HG03159 (cell line): ENCODE measurements at regions not wholly inside any gene's neighbourhood (a gene's known extent, or its start where the extent isn't known, plus 50 kb on each side); places are given as distances from the start of the nearest gene placed in this dataset.

ENCODE experiments used
- ATAC-seq: cut with Tn5 transposase; IDR thresholded peaks from one replicate; pipeline ENCODE4 v1.9.1; 2021; ENCODE audit warnings: mild to moderate bottlenecking, moderate library complexity; ENCODE audit not compliant: unreplicated experiment

DNA sequence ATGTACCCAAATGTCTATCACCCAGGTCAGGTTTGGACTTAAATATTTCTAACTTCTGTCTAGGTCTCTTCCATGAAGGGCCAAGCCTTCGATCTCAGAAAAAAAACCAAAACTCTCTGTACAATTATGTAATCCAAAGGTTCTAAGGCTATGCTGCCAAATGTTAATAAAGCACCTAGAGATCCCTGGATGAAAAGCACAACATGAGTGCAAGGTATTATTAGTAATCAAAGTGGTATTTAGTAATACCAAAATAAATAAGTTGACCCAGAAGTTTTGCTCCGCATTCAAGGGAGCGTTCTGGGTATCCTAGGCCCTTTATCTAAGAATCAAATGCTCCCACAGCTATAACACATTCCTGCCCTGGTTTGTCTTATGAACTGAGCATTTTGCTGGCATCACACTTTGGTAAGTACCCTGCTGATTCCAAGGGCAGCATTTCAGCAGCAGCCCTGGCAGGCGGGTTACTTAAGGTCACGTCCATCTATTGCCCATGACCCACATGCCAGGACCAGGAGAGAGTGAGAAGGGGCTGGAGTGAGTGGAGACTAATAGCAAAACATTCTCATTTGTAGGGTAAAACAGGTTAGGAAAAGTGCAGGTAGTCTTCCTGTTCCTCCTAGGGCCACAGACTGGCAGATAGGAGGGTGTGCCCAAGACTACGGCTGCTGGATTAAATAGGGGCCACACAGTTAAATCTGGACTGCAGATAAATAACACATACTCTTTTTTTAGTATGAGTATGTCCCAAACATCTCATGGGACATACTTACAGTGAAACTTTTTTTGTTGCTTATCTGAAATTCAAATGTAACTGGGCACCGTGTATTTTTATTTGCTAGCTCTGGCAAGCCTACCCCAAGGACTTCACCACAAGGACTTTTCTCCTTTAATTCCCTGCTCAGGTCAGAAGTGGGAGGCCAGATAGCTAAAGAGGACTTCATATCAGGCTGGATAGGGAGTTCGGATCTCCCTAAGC, 76.0 kb upstream of the SNRK start:
- no peak for ATAC-seq

DNA sequence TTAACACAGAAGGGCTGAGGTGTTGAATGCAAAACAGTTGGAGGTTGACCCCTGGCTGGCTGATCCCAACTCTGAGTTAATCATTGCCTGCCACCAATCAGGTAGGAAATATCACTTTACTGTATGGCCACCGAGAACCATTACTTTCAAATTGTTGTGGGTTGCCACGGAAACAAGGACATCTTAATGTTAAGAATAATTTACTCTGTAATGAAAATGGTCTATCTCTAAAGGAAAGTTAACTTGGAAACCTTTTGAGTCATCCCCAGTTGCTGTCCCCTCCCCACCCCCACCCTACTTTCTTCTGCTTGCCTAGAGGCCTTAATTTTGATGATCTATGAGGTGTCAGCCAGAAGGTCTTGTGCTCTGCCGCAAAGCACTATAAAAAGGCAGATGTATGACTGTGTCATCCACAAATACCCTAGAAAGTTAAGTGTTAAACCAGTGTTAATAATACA, 78.7 kb upstream of the SNRK start:
- no peak for ATAC-seq

DNA sequence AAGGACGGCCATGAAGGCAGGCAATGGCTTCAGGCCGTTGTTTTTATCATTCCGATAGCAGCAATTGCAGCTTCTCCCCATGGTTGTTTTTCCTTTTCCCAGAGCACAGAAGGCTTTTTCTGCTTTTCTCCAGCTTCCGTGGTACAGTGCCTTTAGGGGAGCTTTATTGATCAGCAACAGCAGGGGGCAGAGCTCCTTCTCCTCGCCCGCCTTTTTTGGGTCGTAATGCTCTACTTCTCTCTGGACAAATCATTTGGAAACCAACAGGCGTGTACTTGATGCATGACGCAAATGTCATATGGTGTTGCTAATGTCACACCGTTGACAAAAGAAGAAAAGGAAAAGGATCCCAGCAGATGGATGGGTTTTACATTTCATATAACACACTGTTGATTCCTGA, 79.7 kb upstream of the SNRK start:
- no peak for ATAC-seq

DNA sequence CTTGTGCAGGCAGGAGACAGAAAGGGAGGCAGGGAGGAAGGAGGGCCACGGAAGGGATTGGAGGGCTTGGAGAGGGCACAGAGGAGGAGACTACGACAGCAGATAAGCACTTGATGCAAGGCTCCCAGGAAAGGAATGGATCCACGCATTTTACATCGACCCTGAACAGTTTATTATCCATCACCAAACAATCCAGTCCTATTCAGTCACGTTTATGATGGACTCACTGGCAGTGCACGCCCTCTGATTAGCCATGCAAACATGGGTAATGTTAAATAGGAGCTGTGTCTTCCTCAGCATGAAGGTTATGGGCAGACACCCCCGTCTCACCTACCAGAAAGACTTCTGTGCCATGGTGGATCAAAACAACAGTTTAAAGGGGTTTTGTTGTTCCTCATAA, 80.2 kb upstream of the SNRK start:
- no peak for ATAC-seq

DNA sequence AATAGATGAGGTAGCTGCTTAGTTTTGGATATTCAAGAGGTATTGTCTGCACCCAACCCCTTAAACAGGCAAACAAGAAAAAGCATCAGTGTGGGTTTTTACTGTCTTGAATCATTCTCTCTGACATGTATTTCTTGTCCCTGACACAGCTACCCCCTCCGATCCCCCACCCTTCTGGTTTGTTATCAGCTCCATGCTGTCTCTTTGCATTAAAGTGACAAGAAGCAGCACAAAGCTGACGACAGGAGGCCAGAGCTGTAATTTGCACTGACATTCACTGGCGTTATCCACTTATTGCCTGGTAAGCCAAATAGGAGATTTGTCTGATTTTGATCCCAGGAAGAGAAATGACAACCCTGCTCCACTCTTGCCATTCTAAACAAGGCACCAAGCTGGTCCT, 83.3 kb upstream of the SNRK start:
- ATAC-seq = no peak

DNA sequence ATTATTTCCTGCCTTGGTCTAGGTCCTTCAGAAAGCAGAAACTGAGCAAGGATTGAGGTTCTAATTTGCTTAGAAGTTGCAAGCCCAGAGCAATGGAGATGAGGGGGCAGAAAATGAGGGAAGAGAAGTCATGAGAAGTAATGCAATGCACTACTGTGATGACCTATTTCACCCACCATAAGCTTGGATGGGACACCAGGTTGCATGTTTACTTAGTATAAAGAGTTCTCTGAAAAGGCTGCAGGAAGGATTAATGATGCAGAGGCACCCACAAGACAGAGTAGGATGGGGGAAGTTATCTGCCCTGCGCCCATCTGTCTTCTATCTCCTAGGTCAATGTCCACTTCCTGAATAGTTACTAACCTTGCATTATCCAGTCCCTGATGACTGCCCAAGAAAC, 84.8 kb upstream of the SNRK start:
- no peak for ATAC-seq

DNA sequence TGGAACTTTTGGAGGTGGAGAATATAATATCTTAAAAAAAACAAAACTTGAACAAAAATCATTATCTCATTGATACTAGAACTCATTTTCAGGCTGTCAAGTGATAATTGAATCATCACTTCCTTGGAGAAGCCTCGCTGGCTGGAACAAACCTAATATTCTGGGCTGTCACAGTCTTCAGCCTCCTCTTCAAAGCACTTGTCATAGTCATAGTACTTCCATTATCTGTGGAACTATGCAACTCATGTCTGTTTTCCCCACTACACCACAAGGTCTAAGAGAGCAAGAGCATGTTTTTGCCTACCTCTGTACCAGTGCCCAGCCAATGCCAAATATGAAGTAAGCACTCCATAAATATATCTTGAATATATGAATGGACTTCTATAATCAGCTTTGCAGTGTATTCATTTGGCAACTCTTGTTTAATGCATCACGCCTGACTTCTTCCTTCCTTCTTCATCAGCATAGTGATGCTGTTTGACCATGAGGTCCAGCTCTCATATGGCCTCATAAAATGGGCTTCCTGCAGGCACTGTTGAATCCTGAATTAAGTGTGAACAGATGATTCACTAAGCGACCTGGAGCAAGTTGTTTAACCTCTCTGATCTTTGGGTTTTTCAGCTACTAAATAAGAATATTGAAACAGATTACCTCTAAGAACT, 86.6 kb upstream of the SNRK start:
- no peak for ATAC-seq

DNA sequence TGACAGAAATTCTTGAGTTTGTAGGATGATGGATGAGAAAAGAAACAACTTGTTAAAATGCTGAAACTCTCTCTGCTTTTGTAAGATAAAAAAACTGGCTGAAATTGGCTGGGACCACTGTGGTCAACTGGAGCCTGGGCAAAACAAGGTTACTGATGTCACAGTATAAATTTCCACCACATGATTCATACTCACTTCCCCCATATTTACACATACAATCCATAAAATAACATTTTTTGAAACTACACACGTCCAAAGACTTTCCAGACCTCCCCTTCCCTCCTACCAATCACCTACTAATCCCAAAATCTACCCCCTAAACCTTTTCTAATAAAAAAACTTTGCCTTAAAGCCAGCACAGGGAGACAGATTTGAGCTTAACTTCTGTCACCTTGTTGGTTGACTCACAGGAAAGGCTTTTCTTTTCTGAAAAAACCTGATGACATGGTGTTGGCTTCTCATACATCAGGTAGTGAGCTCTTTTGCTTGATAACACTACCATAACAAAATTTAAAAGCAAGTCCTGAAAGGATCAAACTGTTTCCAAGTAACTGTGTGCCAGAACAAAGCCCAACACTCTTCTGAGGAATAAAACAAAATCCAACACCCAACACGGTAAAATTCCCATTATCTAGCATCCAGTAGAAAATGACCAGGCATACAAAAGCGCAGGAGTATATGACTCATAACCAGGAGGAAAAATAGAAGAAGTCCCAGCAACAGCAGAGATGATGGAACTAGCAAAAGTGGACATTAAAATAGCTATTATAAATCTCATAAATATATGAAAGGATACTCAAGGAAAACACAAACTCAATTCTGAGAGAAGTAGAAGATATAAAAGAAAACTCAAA, 87.3 kb upstream of the SNRK start:
- ATAC-seq = no peak

DNA sequence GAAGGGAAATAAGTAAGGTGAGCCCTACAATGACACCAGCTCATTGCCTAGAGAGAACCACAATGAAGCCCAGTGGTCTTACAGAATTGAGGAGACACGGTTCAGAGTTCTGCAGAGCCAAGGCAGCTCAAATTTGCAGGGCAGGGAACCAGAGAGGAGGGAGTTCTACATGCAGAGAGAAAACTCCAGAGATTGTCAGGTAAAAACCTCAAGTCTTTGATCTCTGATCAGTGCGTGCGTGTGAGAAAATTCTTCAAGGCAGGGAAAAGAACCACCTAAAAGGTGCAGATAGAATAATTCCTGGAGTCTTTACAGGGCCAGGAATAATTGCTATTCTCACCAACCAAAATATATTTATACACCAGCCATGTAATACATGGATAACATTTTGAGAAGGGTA, 88.0 kb upstream of the SNRK start:
- ATAC-seq = no peak

DNA sequence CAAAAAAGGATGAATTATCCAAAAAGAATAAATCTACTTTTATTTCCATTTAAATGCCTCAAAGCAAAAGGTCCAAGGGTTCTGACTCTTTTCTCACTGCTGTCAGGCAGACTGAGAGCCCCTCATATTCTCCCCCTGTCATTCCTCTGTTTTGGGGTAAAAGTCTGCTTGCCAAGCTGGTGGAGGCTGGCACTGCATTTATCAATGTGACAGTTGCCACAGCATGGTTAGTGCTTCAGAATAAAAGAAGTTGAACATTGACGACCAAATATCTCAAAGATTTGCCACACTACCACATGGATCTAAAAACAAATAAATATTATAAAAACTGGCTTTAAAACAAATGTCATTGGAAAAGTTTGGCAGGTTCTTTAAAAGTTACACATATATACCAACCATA, 89.2 kb upstream of the SNRK start:
- ATAC-seq = no peak

DNA sequence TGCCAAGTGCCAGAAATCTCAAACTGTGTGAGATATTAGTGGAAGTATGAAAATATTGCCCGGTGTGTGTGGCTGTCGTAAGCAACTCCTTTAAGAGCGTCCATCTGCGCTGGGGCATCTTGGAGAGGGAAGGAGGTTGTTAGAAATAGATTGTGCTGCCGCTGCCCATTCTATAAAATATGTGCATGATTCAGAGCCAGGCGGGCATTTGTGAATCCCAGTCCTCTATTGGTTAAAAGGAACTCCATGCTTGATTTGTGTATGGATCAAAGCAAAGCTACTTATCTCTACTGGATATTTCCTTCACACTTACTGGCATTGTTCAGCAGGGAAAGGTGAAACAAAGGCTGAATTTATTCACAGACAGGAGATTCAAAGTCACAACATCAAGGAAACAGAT, 89.6 kb upstream of the SNRK start:
- no peak for ATAC-seq

DNA sequence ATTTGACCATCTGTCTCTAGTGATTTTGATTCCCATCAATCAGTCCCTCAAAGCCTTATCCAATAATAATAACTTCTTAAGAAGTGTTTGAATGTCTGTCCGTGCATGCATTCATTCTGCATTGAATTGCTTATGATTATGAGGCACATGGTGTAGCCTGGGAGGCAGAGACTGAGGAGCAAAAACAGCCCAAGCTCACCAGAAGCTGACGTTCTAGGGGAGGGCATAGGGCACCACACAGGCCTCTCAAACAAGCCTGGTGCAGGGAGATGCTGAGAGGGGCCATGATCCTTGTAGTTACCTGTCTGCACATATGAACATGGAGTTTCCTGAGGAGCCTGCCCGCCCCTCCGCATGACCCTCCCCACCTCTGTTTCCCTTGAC, 89.2 kb upstream of the POMGNT2 start:
- ATAC-seq = no peak

DNA sequence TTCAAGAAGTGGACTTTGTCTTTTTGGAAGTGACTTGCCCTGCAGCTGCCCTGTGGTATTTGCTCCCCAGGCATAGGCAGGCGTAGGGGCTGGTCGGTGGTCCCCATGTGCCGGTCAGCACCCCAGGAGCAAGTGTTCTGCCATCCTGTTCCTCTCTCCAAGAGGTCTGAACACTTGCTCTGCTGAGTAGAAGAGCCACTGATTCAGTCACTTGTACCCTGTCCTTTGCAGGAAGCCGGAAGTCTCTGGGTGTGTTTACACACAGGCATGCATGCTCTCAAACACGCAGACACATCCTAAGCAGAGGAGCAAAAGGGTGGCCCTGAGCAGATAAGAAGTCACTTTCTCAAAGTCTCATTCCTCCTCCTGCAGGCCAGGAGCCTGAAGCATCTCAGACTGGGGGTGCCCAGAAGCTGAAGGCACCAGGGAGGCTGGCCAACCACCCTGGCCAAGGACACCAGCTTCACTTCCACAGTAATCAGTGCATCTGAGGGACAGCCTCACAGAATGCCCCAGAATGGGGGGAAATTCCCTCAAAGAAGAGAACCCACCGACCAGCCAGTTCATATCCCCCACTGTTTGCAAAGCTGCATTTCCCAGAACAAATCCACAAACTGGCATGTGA, 88.7 kb upstream of the POMGNT2 start:
- ATAC-seq = no peak

DNA sequence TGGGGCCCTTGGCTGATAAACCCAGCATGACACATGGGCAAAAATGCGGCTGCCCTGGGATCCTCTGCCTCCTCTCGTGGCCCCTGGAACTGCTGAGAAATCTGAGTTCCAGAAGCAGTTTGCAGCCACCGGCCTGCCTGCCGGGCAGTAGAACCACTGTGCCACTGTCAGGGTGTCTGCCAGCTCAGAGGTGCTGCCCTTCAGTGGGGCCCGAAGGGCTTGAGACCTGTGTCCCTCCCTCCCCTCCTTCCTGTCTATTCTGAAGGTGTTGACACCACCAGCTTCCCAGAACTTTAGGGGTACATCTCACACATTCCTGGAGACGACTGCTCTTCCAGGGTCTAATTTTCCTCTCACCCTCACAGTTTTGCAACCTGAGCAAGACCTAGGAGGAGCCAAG, 88.2 kb upstream of the POMGNT2 start:
- ATAC-seq = no peak

DNA sequence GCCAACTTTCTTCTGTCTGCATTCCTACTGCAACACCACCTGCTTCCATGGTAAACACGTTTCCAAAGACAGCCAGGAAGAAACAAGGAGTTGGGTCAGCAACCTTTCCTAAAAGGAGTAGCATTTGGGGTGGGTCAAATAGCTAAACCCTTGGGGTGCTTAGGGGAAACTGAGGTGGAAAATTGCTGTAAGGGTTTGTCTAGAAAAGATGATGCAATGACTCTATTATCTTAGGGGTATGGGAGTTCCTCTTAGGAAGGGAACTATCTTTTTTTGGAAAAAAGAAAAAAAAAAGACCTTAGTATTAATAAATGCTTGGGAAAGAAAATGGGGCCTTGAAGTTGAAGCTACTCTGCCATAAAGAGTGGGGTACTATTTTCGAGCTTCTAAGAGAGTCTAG, 86.1 kb upstream of the POMGNT2 start:
- ATAC-seq = no peak

DNA sequence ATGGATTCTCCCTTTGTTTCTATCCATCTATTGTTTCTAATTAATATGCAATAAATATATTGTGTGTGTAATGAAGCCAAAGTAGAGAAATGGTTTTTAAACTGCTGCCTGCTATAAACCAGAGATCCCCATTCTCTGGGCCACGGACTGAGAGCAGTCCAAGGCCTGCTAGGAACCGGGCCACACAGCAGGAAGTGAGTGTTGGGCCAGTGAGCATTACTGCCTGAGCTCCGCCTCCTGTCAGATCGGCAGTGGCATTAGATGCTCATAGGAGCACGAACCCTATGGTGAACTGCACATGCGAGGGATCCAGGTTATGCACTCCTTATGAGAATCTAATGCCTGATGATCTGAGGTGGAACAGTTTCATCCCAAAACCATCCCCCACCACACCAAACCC, 85.2 kb upstream of the POMGNT2 start:
- ATAC-seq = no peak

DNA sequence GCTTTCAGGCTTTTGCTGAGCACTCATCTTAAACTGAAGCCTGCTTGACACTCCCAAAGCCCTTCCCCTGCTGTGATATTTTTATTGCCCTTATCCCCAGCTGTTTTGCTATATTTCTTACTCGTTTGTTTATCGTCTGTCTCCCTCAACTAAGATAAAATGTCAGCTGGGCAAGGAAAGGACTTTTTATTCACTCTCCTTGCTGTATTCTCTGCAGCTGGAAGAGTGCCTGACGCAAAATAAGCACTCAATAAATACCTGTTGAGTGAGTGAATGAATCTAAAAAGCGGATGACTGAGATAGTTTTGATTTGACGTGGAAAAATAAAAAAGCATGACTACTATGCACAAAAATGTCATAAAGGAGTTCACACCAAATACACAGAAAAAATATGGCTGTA, 84.8 kb upstream of the POMGNT2 start:
- no peak for ATAC-seq

DNA sequence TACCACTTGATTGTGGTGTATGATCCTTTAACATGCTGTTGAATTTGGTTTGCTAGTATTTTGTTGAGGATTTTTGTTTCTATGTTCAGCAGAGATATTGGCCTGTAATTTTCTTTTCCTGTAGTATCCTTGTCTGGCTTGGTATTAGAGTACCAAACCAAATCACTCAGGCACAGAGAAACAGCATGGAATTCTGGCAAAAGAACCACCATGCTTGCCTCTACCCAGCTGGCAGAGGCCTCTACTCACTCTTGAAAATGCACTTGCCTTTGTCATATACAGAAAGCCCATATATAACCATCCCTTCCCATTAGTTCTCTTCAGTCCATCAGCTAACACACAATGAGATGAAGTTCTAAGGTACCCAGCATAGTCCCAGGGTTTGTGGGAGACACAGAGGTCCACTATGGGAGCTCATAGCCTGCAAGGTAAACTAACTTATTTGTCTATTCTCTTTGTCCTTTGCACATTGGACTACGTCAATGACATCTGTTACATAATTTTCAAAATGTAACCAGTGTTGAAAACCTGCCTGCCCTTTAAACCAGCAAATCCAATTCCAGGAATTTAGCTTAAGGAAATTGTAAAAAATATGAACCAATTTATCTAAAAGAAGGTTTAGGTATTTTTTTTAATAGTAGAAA, 82.1 kb upstream of the POMGNT2 start:
- no peak for ATAC-seq

DNA sequence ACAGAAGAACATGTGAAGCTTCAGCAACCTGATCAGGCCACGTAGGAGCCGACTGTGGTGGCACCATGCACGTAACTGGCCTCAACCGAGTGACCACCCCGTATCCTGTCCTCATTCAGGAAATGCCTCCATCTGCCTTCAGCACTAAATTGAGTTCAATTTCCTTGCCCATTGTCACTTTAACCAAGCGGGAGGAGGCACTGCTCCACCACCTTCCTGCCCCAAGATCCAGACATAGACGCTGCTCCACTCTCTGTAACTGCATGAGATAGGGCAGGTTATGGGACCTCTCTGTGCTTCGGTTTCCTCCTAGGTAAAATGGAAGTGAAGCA, 80.1 kb upstream of the POMGNT2 start:
- no peak for ATAC-seq

DNA sequence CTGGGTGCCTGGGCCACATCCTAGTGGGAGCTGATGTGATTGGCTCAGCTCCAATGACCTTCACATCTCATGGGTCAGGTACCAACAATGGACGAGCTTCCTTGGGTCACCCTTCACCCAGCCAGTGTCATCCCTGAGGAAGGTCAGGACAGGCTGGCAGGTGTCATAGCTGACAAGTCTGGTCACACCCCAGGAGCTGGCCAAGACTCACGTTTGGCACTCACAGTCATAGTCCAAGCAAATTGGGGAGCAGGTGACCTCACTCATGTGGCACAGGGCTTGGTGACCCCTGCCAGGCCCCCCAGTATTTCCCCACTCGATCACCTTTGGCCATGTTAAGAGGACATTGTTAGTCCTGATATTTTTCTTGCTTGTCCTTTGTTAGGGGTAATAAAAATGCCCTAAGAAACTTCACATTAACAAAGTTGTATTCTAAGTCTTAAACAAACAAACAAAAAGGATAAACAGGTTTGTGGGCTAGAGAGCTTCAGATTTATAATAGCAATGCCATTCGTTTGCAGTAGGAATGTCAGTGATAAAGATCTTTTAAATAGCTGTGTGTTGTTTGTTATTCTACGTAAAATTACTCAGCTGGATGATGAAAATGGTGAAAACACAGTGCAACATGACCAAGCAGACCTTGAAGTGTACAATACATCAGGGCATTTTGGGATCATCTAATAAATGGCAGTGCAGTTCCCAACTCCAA, 79.5 kb upstream of the POMGNT2 start:
- no peak for ATAC-seq
